HEK293 (cell line): ENCODE measurements at regions not wholly inside any gene's neighbourhood (a gene's known extent, or its start where the extent isn't known, plus 50 kb on each side); places are given as distances from the start of the nearest gene placed in this dataset.

Experiments used
- ELK4 ChIP-seq: IDR thresholded peaks from 2 replicates; pipeline ENCODE4 v1.6.1; 2011; ENCODE audit warnings: mild to moderate bottlenecking, low read depth, low read length, borderline replicate concordance
- GFI1B ChIP-seq: fragments of 450-650 bp; formaldehyde crosslinking; IDR thresholded peaks from 2 replicates; pipeline ENCODE4 v1.5.1; 2016; ENCODE audit warnings: missing biosample characterization, missing genetic modification characterization
- KLF10 ChIP-seq: fragments of 450-650 bp; IDR thresholded peaks from 2 replicates; pipeline ENCODE4 v1.5.1; 2018; ENCODE audit warnings: missing biosample characterization, mild to moderate bottlenecking, missing genetic modification characterization
- REPIN1 ChIP-seq: fragments of 450-650 bp; formaldehyde crosslinking; IDR thresholded peaks from 2 replicates; pipeline ENCODE4 v1.5.1; 2017; ENCODE audit warnings: missing biosample characterization, missing genetic modification characterization, low read depth
- SP7 ChIP-seq: fragments of 450-650 bp; formaldehyde crosslinking; IDR thresholded peaks from 2 replicates; pipeline ENCODE4 v1.5.1; 2016; ENCODE audit warnings: missing biosample characterization, missing genetic modification characterization
- TCF7L2 ChIP-seq: IDR thresholded peaks from 2 replicates; pipeline ENCODE4 v1.6.1; 2011; ENCODE audit warnings: low read depth, mild to moderate bottlenecking, inconsistent platforms, low read length, moderate library complexity, borderline replicate concordance
- YY1 ChIP-seq: fragments of 450-650 bp; formaldehyde crosslinking; IDR thresholded peaks from 2 replicates; pipeline ENCODE4 v1.5.1; 2018; ENCODE audit warnings: missing biosample characterization, missing genetic modification characterization
- ZBTB21 ChIP-seq: fragments of 450-650 bp; formaldehyde crosslinking; IDR thresholded peaks from 2 replicates; pipeline ENCODE4 v1.5.1; 2017; ENCODE audit warnings: missing biosample characterization, missing genetic modification characterization
- ZNF133 ChIP-seq: fragments of 450-650 bp; formaldehyde crosslinking; IDR thresholded peaks from 2 replicates; pipeline ENCODE4 v1.5.1; 2016; ENCODE audit warnings: missing biosample characterization, missing genetic modification characterization
- ZNF138 ChIP-seq: fragments of 450-650 bp; formaldehyde crosslinking; IDR thresholded peaks from 2 replicates; pipeline ENCODE4 v1.5.1; 2016; ENCODE audit warnings: missing biosample characterization, missing genetic modification characterization, borderline replicate concordance
- ZNF16 ChIP-seq: fragments of 450-650 bp; formaldehyde crosslinking; IDR thresholded peaks from 2 replicates; pipeline ENCODE4 v1.5.1; 2016; ENCODE audit warnings: low read depth, missing biosample characterization, missing genetic modification characterization
- ZNF24 ChIP-seq: fragments of 450-650 bp; formaldehyde crosslinking; IDR thresholded peaks from 2 replicates; pipeline ENCODE4 v1.5.1; 2016; ENCODE audit warnings: missing biosample characterization, missing genetic modification characterization
- ZNF266 ChIP-seq: fragments of 450-650 bp; formaldehyde crosslinking; IDR thresholded peaks from 2 replicates; pipeline ENCODE4 v1.5.1; 2016; ENCODE audit warnings: missing biosample characterization, missing genetic modification characterization, low read depth
- ZNF391 ChIP-seq: fragments of 450-650 bp; formaldehyde crosslinking; IDR thresholded peaks from 2 replicates; pipeline ENCODE4 v1.5.1; 2016; ENCODE audit warnings: low read depth, missing biosample characterization, missing genetic modification characterization, borderline replicate concordance
- ZNF426 ChIP-seq: fragments of 450-650 bp; formaldehyde crosslinking; IDR thresholded peaks from 2 replicates; pipeline ENCODE4 v1.5.1; 2017; ENCODE audit warnings: missing biosample characterization, missing genetic modification characterization, mild to moderate bottlenecking, inconsistent platforms, moderate library complexity
- ZNF488 ChIP-seq: fragments of 450-650 bp; formaldehyde crosslinking; IDR thresholded peaks from 2 replicates; pipeline ENCODE4 v1.5.1; 2016; ENCODE audit warnings: missing biosample characterization, missing genetic modification characterization
- ZNF513 ChIP-seq: fragments of 450-650 bp; IDR thresholded peaks from 2 replicates; pipeline ENCODE4 v1.5.1; 2018; ENCODE audit warnings: missing biosample characterization, missing genetic modification characterization
- ZNF548 ChIP-seq: fragments of 450-650 bp; formaldehyde crosslinking; IDR thresholded peaks from 2 replicates; pipeline ENCODE4 v1.5.1; 2016; ENCODE audit warnings: missing biosample characterization, missing genetic modification characterization
- ZNF580 ChIP-seq: fragments of 450-650 bp; formaldehyde crosslinking; IDR thresholded peaks from 2 replicates; pipeline ENCODE4 v1.5.1; 2016; ENCODE audit warnings: missing biosample characterization, missing genetic modification characterization
- ZNF677 ChIP-seq: fragments of 450-650 bp; IDR thresholded peaks from 2 replicates; pipeline ENCODE4 v1.5.0; 2018; ENCODE audit warnings: missing biosample characterization, mild to moderate bottlenecking, missing genetic modification characterization, moderate library complexity
- ZNF707 ChIP-seq: fragments of 450-650 bp; formaldehyde crosslinking; IDR thresholded peaks from 2 replicates; pipeline ENCODE4 v1.5.1; 2016; ENCODE audit warnings: missing biosample characterization, missing genetic modification characterization
- ZNF791 ChIP-seq: fragments of 450-650 bp; formaldehyde crosslinking; IDR thresholded peaks from 2 replicates; pipeline ENCODE4 v1.5.1; 2016; ENCODE audit warnings: missing biosample characterization, missing genetic modification characterization
- ZNF843 ChIP-seq: fragments of 450-650 bp; formaldehyde crosslinking; IDR thresholded peaks from 2 replicates; pipeline ENCODE4 v1.5.1; 2016; ENCODE audit warnings: missing biosample characterization, missing genetic modification characterization
- ZSCAN18 ChIP-seq: fragments of 450-650 bp; formaldehyde crosslinking; IDR thresholded peaks from 2 replicates; pipeline ENCODE4 v1.5.1; 2016; ENCODE audit warnings: missing biosample characterization, missing genetic modification characterization
- TF ChIP-seq, protein P1 (sequence below): fragments of 450-650 bp; formaldehyde crosslinking; IDR thresholded peaks from 2 replicates; pipeline ENCODE4 v1.5.1; 2016; ENCODE audit warnings: missing biosample characterization, missing genetic modification characterization
- TF ChIP-seq, protein P2 (sequence below): fragments of 450-650 bp; formaldehyde crosslinking; IDR thresholded peaks from 2 replicates; pipeline ENCODE4 v1.5.1; 2016; ENCODE audit warnings: missing biosample characterization, missing genetic modification characterization
- TF ChIP-seq, protein P3 (sequence below): fragments of 450-650 bp; formaldehyde crosslinking; IDR thresholded peaks from 2 replicates; pipeline ENCODE4 v1.5.1; 2016; ENCODE audit warnings: missing biosample characterization, missing genetic modification characterization

DNA sequence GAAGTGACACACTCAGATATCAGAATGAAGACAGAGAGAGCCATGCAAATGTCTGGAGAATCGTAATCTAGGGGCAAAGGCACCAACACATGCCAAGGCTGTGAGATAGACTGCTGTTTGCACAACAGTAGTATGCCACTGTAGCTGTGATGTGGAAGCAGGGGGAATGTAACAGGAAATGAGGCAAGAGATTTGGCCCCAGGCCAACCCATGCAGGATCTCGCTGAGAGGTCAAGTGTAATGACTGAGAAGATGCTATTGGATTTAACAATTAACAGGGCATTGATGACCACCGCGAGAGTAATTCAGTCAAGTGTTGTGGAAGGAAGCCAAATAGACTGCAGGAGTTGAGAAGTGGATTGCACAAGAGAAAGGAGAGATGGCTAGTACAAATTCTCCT is 107.3 kb upstream of the ST6GALNAC5 start (continued):
- peak; percentile 54; the same call in 1 of the 2 replicates for TF ChIP-seq GFI1B (tag by site-specific recombination)
- no peak; the same call in 1 of the 2 replicates for TF ChIP-seq KLF10 (tag by site-specific recombination)
- TF ChIP-seq ZNF580, result peak; percentile 57; the same call in 1 of the 2 replicates
- no peak for TF ChIP-seq REPIN1 (tag by site-specific recombination)
- no peak for TF ChIP-seq ZNF677 (tag by site-specific recombination)
- TF ChIP-seq ZNF266 (tag by site-specific recombination), result no peak
- TF ChIP-seq ZNF513 (tag by site-specific recombination), result no peak
- peak; percentile 93 for TF ChIP-seq ZNF843 (tag by site-specific recombination)
- TF ChIP-seq ZBTB21 (tag by site-specific recombination), result peak; percentile 83
- no peak for TF ChIP-seq TCF7L2
- TF ChIP-seq ZNF138, result no peak
- TF ChIP-seq ZNF391, result no peak
- TF ChIP-seq ZNF16, result no peak
- TF ChIP-seq SP7 (tag by site-specific recombination), result peak; percentile 73
- TF ChIP-seq ZSCAN18 (tag by site-specific recombination), result peak; percentile 68; the same call in 1 of the 2 replicates
- peak; percentile 88 for TF ChIP-seq ZNF488 (tag by site-specific recombination)
- no peak for TF ChIP-seq ZNF707 (tag by site-specific recombination)
- TF ChIP-seq, protein P1, sequence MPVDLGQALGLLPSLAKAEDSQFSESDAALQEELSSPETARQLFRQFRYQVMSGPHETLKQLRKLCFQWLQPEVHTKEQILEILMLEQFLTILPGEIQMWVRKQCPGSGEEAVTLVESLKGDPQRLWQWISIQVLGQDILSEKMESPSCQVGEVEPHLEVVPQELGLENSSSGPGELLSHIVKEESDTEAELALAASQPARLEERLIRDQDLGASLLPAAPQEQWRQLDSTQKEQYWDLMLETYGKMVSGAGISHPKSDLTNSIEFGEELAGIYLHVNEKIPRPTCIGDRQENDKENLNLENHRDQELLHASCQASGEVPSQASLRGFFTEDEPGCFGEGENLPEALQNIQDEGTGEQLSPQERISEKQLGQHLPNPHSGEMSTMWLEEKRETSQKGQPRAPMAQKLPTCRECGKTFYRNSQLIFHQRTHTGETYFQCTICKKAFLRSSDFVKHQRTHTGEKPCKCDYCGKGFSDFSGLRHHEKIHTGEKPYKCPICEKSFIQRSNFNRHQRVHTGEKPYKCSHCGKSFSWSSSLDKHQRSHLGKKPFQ (tag by site-specific recombination), result no peak
- TF ChIP-seq ZNF426 (tag by site-specific recombination), result no peak
- TF ChIP-seq, protein P2, sequence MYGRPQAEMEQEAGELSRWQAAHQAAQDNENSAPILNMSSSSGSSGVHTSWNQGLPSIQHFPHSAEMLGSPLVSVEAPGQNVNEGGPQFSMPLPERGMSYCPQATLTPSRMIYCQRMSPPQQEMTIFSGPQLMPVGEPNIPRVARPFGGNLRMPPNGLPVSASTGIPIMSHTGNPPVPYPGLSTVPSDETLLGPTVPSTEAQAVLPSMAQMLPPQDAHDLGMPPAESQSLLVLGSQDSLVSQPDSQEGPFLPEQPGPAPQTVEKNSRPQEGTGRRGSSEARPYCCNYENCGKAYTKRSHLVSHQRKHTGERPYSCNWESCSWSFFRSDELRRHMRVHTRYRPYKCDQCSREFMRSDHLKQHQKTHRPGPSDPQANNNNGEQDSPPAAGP (tag by site-specific recombination), result no peak
- TF ChIP-seq, protein P3, sequence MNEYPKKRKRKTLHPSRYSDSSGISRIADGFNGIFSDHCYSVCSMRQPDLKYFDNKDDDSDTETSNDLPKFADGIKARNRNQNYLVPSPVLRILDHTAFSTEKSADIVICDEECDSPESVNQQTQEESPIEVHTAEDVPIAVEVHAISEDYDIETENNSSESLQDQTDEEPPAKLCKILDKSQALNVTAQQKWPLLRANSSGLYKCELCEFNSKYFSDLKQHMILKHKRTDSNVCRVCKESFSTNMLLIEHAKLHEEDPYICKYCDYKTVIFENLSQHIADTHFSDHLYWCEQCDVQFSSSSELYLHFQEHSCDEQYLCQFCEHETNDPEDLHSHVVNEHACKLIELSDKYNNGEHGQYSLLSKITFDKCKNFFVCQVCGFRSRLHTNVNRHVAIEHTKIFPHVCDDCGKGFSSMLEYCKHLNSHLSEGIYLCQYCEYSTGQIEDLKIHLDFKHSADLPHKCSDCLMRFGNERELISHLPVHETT, result no peak
- TF ChIP-seq ZNF791, result no peak
- no peak for TF ChIP-seq YY1 (tag by site-specific recombination)
- TF ChIP-seq ZNF24 (tag by site-specific recombination), result peak; percentile 95
- no peak for TF ChIP-seq ZNF133 (tag by site-specific recombination)
- TF ChIP-seq ZNF548, result no peak
- no peak for TF ChIP-seq ELK4
